GM18498 (cell line): ENCODE measurements at regions not wholly inside any gene's neighbourhood (a gene's known extent, or its start where the extent isn't known, plus 50 kb on each side); places are given as distances from the start of the nearest gene placed in this dataset.

Experiments
- ATAC-seq: cut with Tn5 transposase; IDR thresholded peaks from one replicate; pipeline ENCODE4 v1.9.1; 2021; ENCODE audit warnings: mild to moderate bottlenecking, moderate library complexity; ENCODE audit not compliant: unreplicated experiment

GRCh38 chr1:212221801-212222200 lies 63.4 kb upstream of the PPP2R5A start:
- no peak for ATAC-seq

DNA sequence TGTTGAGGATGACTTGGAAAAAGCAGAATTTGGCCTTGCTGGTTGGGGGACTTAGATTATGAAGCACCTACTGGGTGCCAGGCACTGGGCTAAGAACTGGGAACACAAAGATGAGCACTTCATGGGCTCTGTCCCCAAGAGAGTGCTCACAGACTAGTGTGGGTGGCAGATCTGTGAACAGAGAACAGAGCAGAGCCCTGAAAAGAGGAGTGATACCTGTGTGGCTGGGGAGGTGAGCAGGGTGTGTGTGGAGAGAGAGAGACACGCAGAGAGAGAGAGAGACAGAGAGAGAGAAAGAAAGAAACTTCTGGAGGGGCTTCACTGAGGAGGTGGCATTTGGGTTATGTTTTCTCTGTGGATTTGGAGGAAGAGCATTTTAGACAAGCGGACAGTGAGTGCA lies 61.1 kb upstream of the PPP2R5A start:
- no peak for ATAC-seq

DNA sequence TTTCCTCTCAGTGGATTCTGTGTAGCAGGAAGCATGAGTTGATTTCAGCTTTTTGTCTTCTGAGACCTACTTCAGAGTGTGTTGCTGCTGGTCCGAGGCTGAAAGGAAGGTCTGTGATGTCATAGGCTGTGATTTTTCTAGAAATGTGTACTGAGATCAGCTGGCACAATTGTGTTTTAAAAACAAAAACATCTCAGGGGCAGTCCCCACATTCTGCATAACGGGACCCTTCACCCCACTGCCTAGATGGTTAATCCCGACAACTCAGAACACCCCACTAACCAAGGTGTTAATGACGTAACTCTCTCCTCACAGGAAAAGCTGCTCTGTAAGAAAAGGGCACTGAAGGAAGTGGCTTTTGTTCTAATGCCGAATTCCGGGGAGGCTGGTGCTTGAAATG lies 59.8 kb upstream of the PPP2R5A start:
- no peak for ATAC-seq

DNA sequence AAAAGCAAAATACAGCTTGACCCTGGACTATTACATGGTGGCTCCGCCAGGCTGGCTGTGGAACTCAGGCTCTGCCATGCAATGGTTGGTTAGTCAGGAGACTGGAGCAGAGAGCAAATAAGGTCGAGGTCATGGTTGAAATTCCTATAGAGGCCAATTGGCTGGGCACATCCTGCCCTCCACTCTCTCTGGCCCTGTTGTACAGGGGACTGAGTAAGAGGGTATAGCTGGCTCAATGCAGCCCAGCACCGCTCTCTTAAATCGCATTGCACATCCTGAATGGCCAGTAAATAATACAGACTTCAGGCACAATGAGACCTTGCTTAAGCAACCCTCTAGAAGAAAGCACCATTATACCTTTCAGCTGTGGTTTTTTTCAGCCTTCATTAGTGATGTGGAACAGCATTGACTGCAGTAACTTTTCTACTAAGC lies 59.3 kb upstream of the PPP2R5A start:
- no peak for ATAC-seq

- no peak for ATAC-seq
These were observed 58.7 kb upstream of the PPP2R5A start for GRCh38 chr1:212226467-212226866.

DNA sequence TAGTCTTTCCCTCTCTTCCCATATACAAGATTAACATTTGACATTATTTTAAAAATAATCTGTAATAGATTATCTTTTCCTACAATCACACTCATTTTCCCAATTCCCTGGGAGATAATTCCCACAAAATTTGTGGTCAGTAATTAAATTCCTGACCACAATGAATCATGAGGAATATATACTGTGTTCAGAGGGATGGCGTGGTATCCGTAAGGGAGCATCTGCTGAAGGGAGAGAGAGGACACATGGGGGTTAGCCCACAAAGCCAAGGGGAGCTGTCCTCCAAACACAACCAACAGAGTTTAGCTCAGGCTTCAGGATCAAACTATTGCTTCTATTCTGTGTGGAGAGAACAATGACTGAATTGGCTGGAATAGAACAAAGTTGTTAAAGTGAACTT lies 57.1 kb upstream of the PPP2R5A start:
- no peak for ATAC-seq

DNA sequence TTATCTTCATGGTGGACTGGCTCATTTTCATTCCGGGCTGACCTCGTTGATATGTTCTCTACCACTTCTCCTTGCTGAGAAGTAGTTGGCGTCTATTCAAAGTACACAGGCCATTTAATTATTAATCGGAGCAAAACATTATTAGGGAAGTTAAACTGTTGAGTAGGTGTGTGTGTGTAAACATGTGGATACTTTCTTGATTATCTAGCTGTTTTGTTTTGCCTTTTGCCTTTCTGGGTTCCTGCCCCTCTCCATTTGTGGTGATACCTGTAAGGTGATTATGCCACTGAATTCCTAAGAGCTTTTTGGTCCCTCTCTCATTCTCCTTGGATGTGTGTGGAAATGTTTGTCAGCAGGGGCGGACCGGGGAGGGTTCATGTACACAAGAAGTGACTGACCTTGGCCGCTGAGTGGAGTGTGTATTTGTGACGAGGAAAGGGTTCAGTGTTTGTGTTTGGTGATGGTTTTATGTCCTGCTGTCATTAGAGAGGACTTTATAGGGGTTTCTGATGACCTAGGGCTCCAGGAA lies 56.6 kb upstream of the PPP2R5A start:
- ATAC-seq: no peak

GRCh38 chr1:212229654-212230053 lies 55.6 kb upstream of the PPP2R5A start:
- ATAC-seq: no peak

DNA sequence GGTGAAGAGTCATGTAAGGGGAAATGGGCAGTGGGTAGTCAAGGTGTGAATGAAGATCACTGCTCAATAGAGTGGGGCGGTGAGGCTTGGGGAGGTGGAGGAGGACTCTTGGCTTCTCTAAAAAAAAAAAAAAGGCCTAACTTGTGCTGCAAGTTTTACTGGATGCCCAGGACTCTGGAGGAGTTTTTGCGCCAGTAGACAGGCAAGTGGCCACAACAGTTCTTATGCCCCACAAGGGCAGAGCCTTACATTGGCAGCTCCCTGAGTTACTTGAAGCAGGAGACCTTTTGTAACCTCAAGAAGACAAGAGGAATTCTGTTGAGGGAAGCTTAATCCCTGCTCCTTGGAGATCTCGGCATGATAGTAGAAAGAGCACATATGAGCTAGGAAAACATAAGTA lies 54.9 kb upstream of the PPP2R5A start:
- ATAC-seq: no peak

DNA sequence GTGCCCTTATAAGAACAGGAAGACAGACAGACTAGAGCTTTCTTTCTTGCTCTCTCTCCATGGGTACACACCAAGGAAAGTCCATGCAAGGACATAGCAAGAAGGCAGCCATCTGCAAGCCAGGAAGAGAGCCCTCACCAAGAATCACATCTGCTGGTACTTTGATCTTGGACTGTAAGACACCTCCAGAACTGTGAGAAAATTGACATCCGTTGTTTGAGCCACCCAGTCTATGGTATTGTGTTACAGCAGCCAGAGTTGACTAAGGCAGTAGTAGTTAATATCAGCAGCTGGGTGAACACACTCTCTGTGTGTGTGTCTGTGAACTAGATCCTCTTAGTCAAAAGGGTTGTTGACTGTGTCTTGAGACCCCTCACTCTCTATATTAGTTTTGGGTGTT lies 53.8 kb upstream of the PPP2R5A start:
- ATAC-seq: no peak

- no peak for ATAC-seq
These were observed 53.1 kb upstream of the PPP2R5A start for GRCh38 chr1:212232090-212232489.

GRCh38 chr1:212233321-212233720 lies 51.9 kb upstream of the PPP2R5A start:
- no peak for ATAC-seq

GRCh38 chr1:212234431-212235395 lies 50.5 kb upstream of the PPP2R5A start:
- ATAC-seq: peak; percentile 70
